OCI-LY7 (cell line): ENCODE measurements at regions not wholly inside any gene's neighbourhood (a gene's known extent, or its start where the extent isn't known, plus 50 kb on each side); places are given as distances from the start of the nearest gene placed in this dataset.

Experiments used
- CTCF ChIP-seq: fragments of 200-600 bp; sonication (generic); conservative IDR thresholded peaks from 2 replicates; pipeline ENCODE4 v1.5.1; 2014; ENCODE audit warnings: mild to moderate bottlenecking, antibody characterized with exemption, low read length, moderate library complexity, mixed read lengths
- EZH2phosphoT487 ChIP-seq: fragments of 200-600 bp; sonication (generic); IDR thresholded peaks from 2 replicates; pipeline ENCODE4 v1.6.1; 2018; ENCODE audit warnings: low read depth, borderline replicate concordance, mild to moderate bottlenecking, mixed run types, antibody characterized with exemption, low read length, moderate library complexity, mixed read lengths

GRCh38 chr16:60608971-60609370 is 1427.3 kb downstream of the CDH8 start:
- TF ChIP-seq CTCF, result no peak
- TF ChIP-seq EZH2phosphoT487, result no peak
